ENCODE measurements at regions not wholly inside any gene's neighbourhood (a gene's known extent, or its start where the extent isn't known, plus 50 kb on each side); places are given as distances from the start of the nearest gene placed in this dataset.

GRCh38 chr1:118244194-118244593 is 59.2 kb upstream of the SPAG17 start:
- no peaks in the 10 kb centered on the region for H3K36me3 Mint-ChIP-seq (ENCODE audit: low read depth)
- no peaks in the 10 kb centered on the region for H3K4me1 Mint-ChIP-seq
- peaks cover 10% of the 10 kb centered on the region for H3K9me3 Mint-ChIP-seq
- ATAC-seq, result no peak
- no peak overlapping the region for H3K4me3 Mint-ChIP-seq
- H3K27me3 Mint-ChIP-seq, result no peaks in the 10 kb centered on the region
- DNase-seq, result no peak
- H3K27ac Mint-ChIP-seq, result no peak overlapping the region

- no peak overlapping the region for H3K4me3 Mint-ChIP-seq
- H3K4me1 Mint-ChIP-seq, result no peaks in the 10 kb centered on the region
- H3K27ac Mint-ChIP-seq, result no peak overlapping the region
- no peaks in the 10 kb centered on the region for H3K27me3 Mint-ChIP-seq
- ATAC-seq, result no peak
- no peak for DNase-seq
- peaks cover 12% of the 10 kb centered on the region for H3K9me3 Mint-ChIP-seq
- H3K36me3 Mint-ChIP-seq (ENCODE audit: low read depth), result no peaks in the 10 kb centered on the region
Measured at GRCh38 chr1:118243269-118243668, 58.2 kb upstream of the SPAG17 start.

All from activated naive CD8-positive, alpha-beta T cell treated with anti-CD3 and anti-CD28 coated beads, Interleukin-2, amount 50 U/mL, for 24 hours (primary cell).